SK-N-SH (cell line): ENCODE measurements at regions not wholly inside any gene's neighbourhood (a gene's known extent, or its start where the extent isn't known, plus 50 kb on each side); places are given as distances from the start of the nearest gene placed in this dataset.
A peak's percentile ranks its signal among the peaks of the same experiment; 100 is the strongest.

Experiments used
- CTCF ChIA-PET: fragments of 300-600, 350-600 bp; formaldehyde crosslinking; extraction: SDS; loops from one replicate; lab custom pipeline; 2021; lab: Yijun Ruan, JAX
- POLR2A ChIA-PET: fragments of 350-600 bp; sonication (Branson Sonifier 250); formaldehyde crosslinking; extraction: SDS; loops from one replicate; lab custom pipeline; 2020; ENCODE audit warnings: antibody characterized with exemption, inconsistent platforms; lab: Yijun Ruan, JAX
- DNase-seq: peaks from one replicate; pipeline ENCODE4 v3.0.0; 2012
- H2AFZ ChIP-seq: fragments of 200-600 bp; sonication (generic); 2 replicates; pipeline ENCODE4 v1.8.1; 2016; ENCODE audit warnings: antibody characterized with exemption, mild to moderate bottlenecking, low read depth
- H3F3A ChIP-seq: fragments of 200-600 bp; sonication (generic); replicated peaks from 2 replicates; pipeline ENCODE3; 2016; ENCODE audit warnings: antibody characterized with exemption, mild to moderate bottlenecking; ENCODE audit not compliant: insufficient read depth
- H3K27ac ChIP-seq, 2 experiments: fragments of 200-500 bp in 1 of 2; fragments of 200-600 bp in 1 of 2; sonication (Bioruptor generic) in 1 of 2; sonication (generic), shearing (Covaris generic) in 1 of 2; 2 replicates each; pipeline versions ENCODE4 v1.5.1 to v1.6.1; 2014 to 2016; ENCODE audit warnings: low read depth in 2 of 2, inconsistent platforms in 1 of 2, low read length in 1 of 2, mild to moderate bottlenecking in 1 of 2, mixed read lengths in 1 of 2
- H3K27me3 ChIP-seq: fragments of 200-600 bp; sonication (generic), shearing (Covaris generic); 2 replicates; pipeline ENCODE4 v1.6.1; 2016; ENCODE audit warnings: mixed run types; ENCODE audit not compliant: insufficient read depth
- H3K36me3 ChIP-seq, 2 experiments: fragments of 200-500 bp in 1 of 2; fragments of 200-600 bp in 1 of 2; sonication (Bioruptor generic) in 1 of 2; sonication (generic) in 1 of 2; replicated peaks in 1 of 2; 2 replicates each; pipeline versions ENCODE3 to v1.5.1; 2014 to 2016; ENCODE audit warnings: low read length in 1 of 2, mild to moderate bottlenecking in 1 of 2; ENCODE audit not compliant: insufficient read depth in 2 of 2, control insufficient read depth in 1 of 2
- H3K4me1 ChIP-seq, 2 experiments: fragments of 200-500 bp in 1 of 2; fragments of 200-600 bp in 1 of 2; sonication (Bioruptor generic) in 1 of 2; sonication (generic), shearing (Covaris generic) in 1 of 2; 2 replicates each; pipeline versions ENCODE4 v1.5.1 to v1.6.1; 2014 to 2016; ENCODE audit warnings: low read depth in 1 of 2, low read length in 1 of 2, mixed run types in 1 of 2; ENCODE audit not compliant: insufficient read depth in 2 of 2, control insufficient read depth in 1 of 2
- H3K4me2 ChIP-seq: fragments of 200-600 bp; sonication (generic), shearing (Covaris generic); 2 replicates; pipeline ENCODE4 v1.6.1; 2017; ENCODE audit warnings: mixed run types
- H3K4me3 ChIP-seq, 2 experiments: fragments of 200-500 bp in 1 of 2; fragments of 200-600 bp in 1 of 2; sonication (Bioruptor generic) in 1 of 2; sonication (generic), shearing (Covaris generic) in 1 of 2; 2 replicates each; pipeline versions ENCODE4 v1.5.1 to v1.8.1; 2014 to 2016; ENCODE audit warnings: low read depth in 2 of 2, inconsistent platforms in 1 of 2, low read length in 1 of 2, mild to moderate bottlenecking in 1 of 2, mixed read lengths in 1 of 2, moderate library complexity in 1 of 2
- H3K79me2 ChIP-seq: fragments of 200-600 bp; sonication (generic); 2 replicates; pipeline ENCODE4 v1.8.1; 2017; ENCODE audit warnings: mild to moderate bottlenecking; ENCODE audit not compliant: insufficient read depth
- H3K9ac ChIP-seq: fragments of 200-600 bp; sonication (generic); 2 replicates; pipeline ENCODE4 v1.6.1; 2017; ENCODE audit warnings: mixed run types
- H3K9me2 ChIP-seq: fragments of 200-600 bp; sonication (generic); 2 replicates; pipeline ENCODE4 v1.6.1; 2017; ENCODE audit warnings: mixed run types
- H3K9me3 ChIP-seq: fragments of 200-600 bp; sonication (generic); 2 replicates; pipeline ENCODE4 v1.6.1; 2017; ENCODE audit warnings: mixed run types, mild to moderate bottlenecking, moderate library complexity
- H4K20me1 ChIP-seq: fragments of 200-600 bp; sonication (generic); 2 replicates; pipeline ENCODE4 v1.6.1; 2017; ENCODE audit warnings: mild to moderate bottlenecking, mixed run types; ENCODE audit not compliant: insufficient read depth
- CHD2 ChIP-seq: fragments of 150-350 bp; IDR thresholded peaks from 2 replicates; pipeline ENCODE4 v1.6.1; 2018; ENCODE audit warnings: low read length; ENCODE audit not compliant: partially characterized antibody
- FOSL2 ChIP-seq: IDR thresholded peaks from 2 replicates; pipeline ENCODE4 v1.4.0; 2012; ENCODE audit warnings: low read depth, mild to moderate bottlenecking, moderate library complexity, borderline replicate concordance
- FOXJ3 ChIP-seq: sonication (generic); formaldehyde crosslinking; IDR thresholded peaks from 2 replicates; pipeline ENCODE4 v1.5.1; 2020; ENCODE audit warnings: mild to moderate bottlenecking, missing genetic modification reagents
- FOXM1 ChIP-seq: IDR thresholded peaks from 2 replicates; pipeline ENCODE4 v1.4.0; 2012; ENCODE audit warnings: low read depth, mild to moderate bottlenecking
- JUND ChIP-seq: IDR thresholded peaks from 2 replicates; pipeline ENCODE4 v1.4.0; 2012
- NRF1 ChIP-seq: IDR thresholded peaks from 2 replicates; pipeline ENCODE4 v1.6.1; 2012; ENCODE audit warnings: low read depth, mild to moderate bottlenecking, low read length
- POLR2AphosphoS5 ChIP-seq: IDR thresholded peaks from 2 replicates; pipeline ENCODE4 v1.6.1; 2012; ENCODE audit warnings: low read depth, low read length
- RAD21 ChIP-seq: IDR thresholded peaks from 2 replicates; pipeline ENCODE4 v1.6.1; 2012; ENCODE audit warnings: mild to moderate bottlenecking, low read length
- REST ChIP-seq: IDR thresholded peaks from 2 replicates; pipeline ENCODE4 v1.6.1; 2012; ENCODE audit warnings: mild to moderate bottlenecking, low read depth, low read length, moderate library complexity
- RXRA ChIP-seq: IDR thresholded peaks from 2 replicates; pipeline ENCODE4 v1.4.0; 2012; ENCODE audit warnings: low read depth, mild to moderate bottlenecking, borderline replicate concordance
- SIN3A ChIP-seq: IDR thresholded peaks from 2 replicates; pipeline ENCODE4 v1.6.1; 2012; ENCODE audit warnings: low read depth, mild to moderate bottlenecking, low read length, moderate library complexity, borderline replicate concordance
- SMC3 ChIP-seq: IDR thresholded peaks from 2 replicates; pipeline ENCODE4 v1.6.1; 2012; ENCODE audit warnings: low read depth, low read length, improper control_type of control experiment
- TCF12 ChIP-seq: IDR thresholded peaks from 2 replicates; pipeline ENCODE4 v1.4.0; 2012
- TEAD4 ChIP-seq: IDR thresholded peaks from 2 replicates; pipeline ENCODE4 v1.4.0; 2012; ENCODE audit warnings: mild to moderate bottlenecking, borderline replicate concordance; ENCODE audit not compliant: insufficient read depth
- YY1 ChIP-seq: IDR thresholded peaks from 2 replicates; pipeline ENCODE4 v1.4.0; 2012; ENCODE audit warnings: low read depth, mild to moderate bottlenecking
- ZBTB33 ChIP-seq: IDR thresholded peaks from 2 replicates; pipeline ENCODE4 v1.4.0; 2012; ENCODE audit warnings: low read depth, borderline replicate concordance
- WGBS: methylation state at CpG from one replicate; pipeline ENCODE4 v1.1.6; 2017; ENCODE audit warnings: low lambda C conversion rate; 5-methylcytosine and 5-hydroxymethylcytosine counted together

GRCh38 chr2:38212312-38212711 lies 136.4 kb upstream of the CYP1B1 start:
- Histone ChIP-seq H3K9me2 (no peaks in the 10 kb centered on the region), H2AFZ (no peak overlapping the region), H3F3A (no peaks in the 10 kb centered on the region), H4K20me1 (no peaks in the 10 kb centered on the region), H3K27me3 (no peaks in the 10 kb centered on the region), H3K4me2 (no peak overlapping the region), H3K27ac (no peak overlapping the region), H3K9ac (no peak overlapping the region), H3K4me3 (no peak overlapping the region), H3K36me3 (no peaks in the 10 kb centered on the region), H3K9me3 (0 out of 2 replicates have a peak, but pooled peaks cover 3% of the 10 kb centered on the region), H3K79me2 (no peaks in the 10 kb centered on the region), H3K4me1 (peaks cover 0 to 19% of the 10 kb centered on the region in 2 experiments; a peak in 2 of 4 replicates)
- ChIA-PET POLR2A (no interaction called here), CTCF (no interaction called here)
- DNase-seq = no peak
- WGBS = 86% methylated on average over 2 of the region's 2 CpGs
- TF ChIP-seq FOXM1 = no peak
- no peak for TF ChIP-seq NRF1
- no peak for TF ChIP-seq CHD2
- TF ChIP-seq RXRA = no peak
- no peak for TF ChIP-seq POLR2AphosphoS5
- no peak for TF ChIP-seq YY1
- TF ChIP-seq REST = no peak
- no peak for TF ChIP-seq SMC3

GRCh38 chr2:38207168-38207567 lies 131.2 kb upstream of the CYP1B1 start:
- WGBS = 79% methylated on average over 1 of the region's 1 CpG
- Histone ChIP-seq H3K9ac (no peak overlapping the region), H3K27me3 (no peaks in the 10 kb centered on the region), H3K4me1 (no peaks in the 10 kb centered on the region; a peak in 1 of 4 replicates), H3K4me2 (no peak overlapping the region), H2AFZ (no peak overlapping the region), H3K27ac (no peak overlapping the region), H3K79me2 (no peaks in the 10 kb centered on the region), H3K9me3 (no peaks in the 10 kb centered on the region), H3F3A (no peaks in the 10 kb centered on the region), H3K4me3 (no peak overlapping the region), H3K36me3 (no peaks in the 10 kb centered on the region), H4K20me1 (no peaks in the 10 kb centered on the region), H3K9me2 (no peaks in the 10 kb centered on the region)
- TF ChIP-seq ZBTB33 (no peak), RAD21 (no peak), TEAD4 (no peak), FOSL2 (no peak), SIN3A (no peak), FOXJ3 (CRISPR knock-in tag) (no peak), JUND (no peak), TCF12 (0 out of 2 replicates have a peak, but pooled peaks have one; percentile 23)
- DNase-seq = no peak
- POLR2A ChIA-PET = no interaction called here
- CTCF ChIA-PET = no interaction called here
